Tibial artery (tissue), 4 donors: ENCODE measurements at regions not wholly inside any gene's neighbourhood (a gene's known extent, or its start where the extent isn't known, plus 50 kb on each side); places are given as distances from the start of the nearest gene placed in this dataset.

Experiments
- DNase-seq, 2 donors: peaks; one replicate each; pipeline ENCODE4 v3.0.0-alpha.2; 2019
- H3K27ac ChIP-seq, 2 donors: fragments of 200-600 bp; sonication (generic) in 1 of 2; 1 replicate in 1 of 2; 2 replicates in 1 of 2; pipeline ENCODE4 v1.5.1; 2018 to 2019; ENCODE audit warnings: mild to moderate bottlenecking in 1 of 2
- H3K27me3 ChIP-seq, 2 donors: fragments of 200-600 bp; sonication (generic) in 1 of 2; one replicate each; pipeline versions ENCODE4 v1.5.1 to v1.6.0; 2016 to 2019
- H3K36me3 ChIP-seq, 3 donors: fragments of 200-600 bp; sonication (generic) in 2 of 3; one replicate each; pipeline ENCODE4 v1.5.1; 2016 to 2019; ENCODE audit warnings: mild to moderate bottlenecking in 2 of 3
- H3K4me1 ChIP-seq, 4 donors: fragments of 200-600 bp; sonication (generic) in 2 of 4; 1 replicate in 3 of 4; 2 replicates in 1 of 4; pipeline ENCODE4 v1.5.1; 2016 to 2019
- H3K4me3 ChIP-seq, 2 donors: fragments of 200-600 bp; sonication (generic) in 1 of 2; 1 replicate in 1 of 2; 2 replicates in 1 of 2; pipeline ENCODE4 v1.5.1; 2018 to 2019; ENCODE audit warnings: mild to moderate bottlenecking in 2 of 2
- H3K9me3 ChIP-seq, 3 donors: fragments of 200-600 bp; sonication (generic) in 1 of 3; one replicate each; pipeline ENCODE4 v1.5.1; 2016 to 2019
- CTCF ChIP-seq, 2 experiments: fragments of 200-600 bp in 1 of 2; fragments of 450-650 bp in 1 of 2; IDR thresholded peaks; one replicate each; pipeline ENCODE4 v1.5.1; 2017 to 2019; ENCODE audit warnings: antibody characterized with exemption in 2 of 2, mild to moderate bottlenecking in 1 of 2, moderate library complexity in 1 of 2
- intact Hi-C: fragments of 100-400 bp; cut with DNase I; formaldehyde crosslinking; loops from one replicate; pipeline ENCODE4 v1.15.0; 2023; ENCODE audit warnings: low total_unique reads

- Histone ChIP-seq H3K4me3 (no peak overlapping the region), H3K36me3 (no peaks in the 10 kb centered on the region), H3K27me3 (no peaks in the 10 kb centered on the region), H3K9me3 (no peaks in the 10 kb centered on the region), H3K4me1 (no peaks in the 10 kb centered on the region), H3K27ac (no peak overlapping the region)
- DNase-seq = no peak
- intact Hi-C loops = no loop called here
- no peak for TF ChIP-seq CTCF (IDR thresholded peaks at IDR 0.05)
Measured at GRCh38 chr1:209304166-209304565, 279.3 kb upstream of the CAMK1G start.

GRCh38 chr1:209305221-209305954, 278.1 kb upstream of the CAMK1G start:
- no peaks in the 10 kb centered on the region for H3K27me3 ChIP-seq
- H3K36me3 ChIP-seq = no peaks in the 10 kb centered on the region

GRCh38 chr1:209307846-209308245, 275.7 kb upstream of the CAMK1G start:
- TF ChIP-seq CTCF (IDR thresholded peaks at IDR 0.05) = no peak
- no peak for DNase-seq
- Histone ChIP-seq H3K27me3 (no peaks in the 10 kb centered on the region), H3K27ac (no peak overlapping the region), H3K4me1 (no peaks in the 10 kb centered on the region), H3K4me3 (no peak overlapping the region), H3K36me3 (no peaks in the 10 kb centered on the region), H3K9me3 (no peaks in the 10 kb centered on the region)
- intact Hi-C loops = no loop called here

More at GRCh38 chr1:209305221-209305954, 278.1 kb upstream of the CAMK1G start:
- no peak overlapping the region for H3K4me3 ChIP-seq
- intact Hi-C loops = no loop called here
- no peak for DNase-seq
- TF ChIP-seq CTCF (IDR thresholded peaks at IDR 0.05) = no peak
- no peaks in the 10 kb centered on the region for H3K4me1 ChIP-seq
- no peak overlapping the region for H3K27ac ChIP-seq
- no peaks in the 10 kb centered on the region for H3K9me3 ChIP-seq

- H3K36me3 ChIP-seq = no peaks in the 10 kb centered on the region
- H3K9me3 ChIP-seq = no peaks in the 10 kb centered on the region
- TF ChIP-seq CTCF (IDR thresholded peaks at IDR 0.05) = no peak
- no peaks in the 10 kb centered on the region for H3K27me3 ChIP-seq
- no peaks in the 10 kb centered on the region for H3K4me1 ChIP-seq
- no peak overlapping the region for H3K4me3 ChIP-seq
- DNase-seq = no peak
- H3K27ac ChIP-seq = no peak overlapping the region
- intact Hi-C loops = no loop called here
Measured at GRCh38 chr1:209309198-209309597, 274.3 kb upstream of the CAMK1G start.

GRCh38 chr1:209311770-209312169, 271.7 kb upstream of the CAMK1G start:
- no peaks in the 10 kb centered on the region for H3K27me3 ChIP-seq
- H3K27ac ChIP-seq = no peak overlapping the region
- no peak for TF ChIP-seq CTCF (IDR thresholded peaks at IDR 0.05)
- H3K9me3 ChIP-seq = no peaks in the 10 kb centered on the region
- H3K4me1 ChIP-seq = no peaks in the 10 kb centered on the region
- no peak for DNase-seq
- H3K36me3 ChIP-seq = no peaks in the 10 kb centered on the region
- intact Hi-C loops = no loop called here
- no peak overlapping the region for H3K4me3 ChIP-seq

GRCh38 chr1:209316929-209317328, 266.6 kb upstream of the CAMK1G start:
- H3K27me3 ChIP-seq = no peaks in the 10 kb centered on the region
- H3K36me3 ChIP-seq = no peaks in the 10 kb centered on the region
- no peaks in the 10 kb centered on the region for H3K4me1 ChIP-seq
- DNase-seq = no peak
- H3K4me3 ChIP-seq = no peak overlapping the region
- intact Hi-C loops = no loop called here
- no peak for TF ChIP-seq CTCF (IDR thresholded peaks at IDR 0.05)
- no peaks in the 10 kb centered on the region for H3K9me3 ChIP-seq
- no peak overlapping the region for H3K27ac ChIP-seq
